ACHN (cell line): ENCODE measurements at regions not wholly inside any gene's neighbourhood (a gene's known extent, or its start where the extent isn't known, plus 50 kb on each side); places are given as distances from the start of the nearest gene placed in this dataset.

Experiments
- DNase-seq: peaks from one replicate; pipeline ENCODE4 v3.0.0-alpha.2; 2015
- in situ Hi-C: cut with HindIII; loops from 2 replicates; pipeline ENCODE4 v1.10.0; 2017; ENCODE audit warnings: low sequenced_read_pairs, low pct_ligation_motif_present, low pct_unique_long_range_greater_than_20kb

DNA sequence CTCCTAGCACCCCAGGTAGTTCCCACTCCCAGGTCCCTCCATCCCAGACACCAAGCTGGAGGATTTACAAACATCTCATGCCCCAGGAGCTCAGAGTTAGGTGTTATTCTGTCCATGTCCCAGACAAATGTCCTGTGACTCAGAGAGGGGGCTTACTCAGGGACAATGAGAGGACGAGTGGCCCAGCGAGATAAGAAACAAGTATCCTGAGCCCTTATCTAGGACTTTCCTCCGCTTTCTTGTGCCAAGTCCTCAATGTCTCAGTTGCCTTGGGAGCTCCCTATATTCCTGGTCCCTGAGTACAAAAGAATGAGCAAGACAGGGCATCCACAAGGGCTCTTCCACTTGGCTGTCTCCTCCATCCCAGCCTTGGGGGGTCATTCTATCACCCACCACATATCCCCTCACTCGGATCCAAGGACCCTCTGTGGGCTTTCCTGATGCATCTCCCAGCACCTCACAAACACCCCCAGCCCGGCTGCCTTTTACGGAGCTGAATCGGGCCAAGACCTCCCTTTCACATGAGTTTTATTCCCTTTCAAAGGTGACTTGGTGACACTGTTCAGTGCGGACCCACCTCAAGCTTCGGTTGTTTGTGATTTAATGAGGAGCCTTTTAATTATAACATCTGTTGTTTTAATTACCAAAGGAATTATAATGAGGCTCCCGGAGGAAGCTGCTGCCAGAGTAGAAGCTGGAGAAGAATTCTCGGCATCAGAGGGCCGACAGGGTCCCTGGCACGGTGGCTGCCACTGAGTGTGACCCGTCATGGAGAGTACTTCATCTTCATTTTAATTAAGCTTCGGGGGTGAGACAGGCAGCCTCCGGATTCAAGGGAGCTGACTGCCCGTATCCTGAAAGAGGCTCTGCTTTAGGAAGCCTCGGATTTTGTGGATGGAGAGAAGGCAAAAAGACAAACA, 121.5 kb downstream of the WSCD1 start:
- in situ Hi-C loops = no loop called here
- DNase-seq = no peak

GRCh38 chr17:6187836-6188235, 117.7 kb downstream of the WSCD1 start:
- in situ Hi-C loops = no loop called here

GRCh38 chr17:6186998-6187397, 116.8 kb downstream of the WSCD1 start:
- in situ Hi-C loops = no loop called here
- DNase-seq = no peak

More at GRCh38 chr17:6187836-6188235, 117.7 kb downstream of the WSCD1 start:
- no peak for DNase-seq

DNA sequence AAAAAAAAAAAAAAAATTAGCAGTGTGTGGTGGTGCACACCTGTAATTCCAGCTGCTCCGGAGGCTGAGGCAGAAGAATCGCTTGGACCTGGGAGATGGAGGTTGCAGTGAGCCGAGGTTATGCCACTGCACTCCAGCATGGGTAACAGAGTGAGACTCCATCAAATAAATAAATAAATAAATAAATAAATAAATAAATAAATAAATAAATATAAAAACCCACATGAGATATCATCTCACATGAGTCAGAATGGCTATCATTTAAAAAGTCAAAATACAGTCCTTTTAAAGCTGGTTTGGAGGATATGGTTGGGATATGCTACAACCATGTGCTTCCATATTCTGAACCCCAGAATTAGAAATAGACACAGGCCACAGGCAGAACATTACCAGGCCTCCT, 114.3 kb downstream of the WSCD1 start:
- no peak for DNase-seq
- in situ Hi-C loops = no loop called here

DNA sequence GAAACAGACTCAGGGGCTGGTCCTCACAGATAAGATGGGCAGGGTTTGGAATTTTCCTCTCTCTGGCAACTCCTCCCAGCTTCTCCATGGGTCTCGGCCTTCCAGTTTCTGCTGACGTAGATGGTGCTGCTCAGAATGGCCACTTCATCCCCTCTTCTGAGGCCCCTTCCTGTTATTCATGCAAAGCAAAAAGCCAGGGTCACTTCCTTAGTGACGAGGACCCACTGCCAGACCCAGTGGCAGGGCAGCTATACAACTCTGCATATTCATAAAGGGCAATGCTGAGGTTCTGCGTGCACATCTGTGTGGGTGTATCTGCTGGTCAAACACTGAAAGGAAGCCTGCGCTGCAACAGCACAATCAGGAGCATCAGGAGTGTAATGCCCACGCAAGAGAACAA, 108.8 kb downstream of the WSCD1 start:
- in situ Hi-C loops = no loop called here
- DNase-seq = no peak

- no peak for DNase-seq
- in situ Hi-C loops = no loop called here
Observed at GRCh38 chr17:6177941-6178694, 107.9 kb downstream of the WSCD1 start.
